HEK293T (cell line): ENCODE measurements at regions not wholly inside any gene's neighbourhood (a gene's known extent, or its start where the extent isn't known, plus 50 kb on each side); places are given as distances from the start of the nearest gene placed in this dataset.

Source experiments
- ARNT ChIP-seq: fragments of 450-650 bp; IDR thresholded peaks from 2 replicates; pipeline ENCODE4 v1.6.1; 2017; ENCODE audit warnings: mild to moderate bottlenecking
- BHLHE40 ChIP-seq: fragments of 450-650 bp; IDR thresholded peaks from 2 replicates; pipeline ENCODE4 v1.6.1; 2016; ENCODE audit warnings: mild to moderate bottlenecking, moderate library complexity, borderline replicate concordance
- CTBP1 ChIP-seq: fragments of 450-650 bp; IDR thresholded peaks from 2 replicates; pipeline ENCODE4 v1.6.1; 2016; ENCODE audit warnings: borderline replicate concordance
- FOXA1 ChIP-seq: fragments of 450-650 bp; IDR thresholded peaks from 2 replicates; pipeline ENCODE4 v1.6.1; 2016; ENCODE audit warnings: mild to moderate bottlenecking
- FOXK2 ChIP-seq: fragments of 450-650 bp; IDR thresholded peaks from 2 replicates; pipeline ENCODE4 v1.6.1; 2016; ENCODE audit warnings: mild to moderate bottlenecking
- FOXM1 ChIP-seq: fragments of 450-650 bp; IDR thresholded peaks from 2 replicates; pipeline ENCODE4 v1.6.1; 2017; ENCODE audit warnings: mild to moderate bottlenecking, borderline replicate concordance
- HDGF ChIP-seq: fragments of 450-650 bp; IDR thresholded peaks from 2 replicates; pipeline ENCODE4 v1.6.1; 2017; ENCODE audit warnings: antibody characterized with exemption, borderline replicate concordance
- NFRKB ChIP-seq: fragments of 450-650 bp; IDR thresholded peaks from 2 replicates; pipeline ENCODE4 v1.6.1; 2016; ENCODE audit warnings: mild to moderate bottlenecking, moderate library complexity
- SP1 ChIP-seq: fragments of 450-650 bp; IDR thresholded peaks from 2 replicates; pipeline ENCODE4 v1.6.1; 2017
- SUZ12 ChIP-seq: fragments of 450-650 bp; IDR thresholded peaks from 2 replicates; pipeline ENCODE4 v1.6.1; 2016; ENCODE audit warnings: mild to moderate bottlenecking
- TARDBP ChIP-seq: fragments of 450-650 bp; IDR thresholded peaks from 2 replicates; pipeline ENCODE4 v1.6.1; 2016
- ZNF384 ChIP-seq: fragments of 450-650 bp; IDR thresholded peaks from 2 replicates; pipeline ENCODE4 v1.6.1; 2016
- TF ChIP-seq, protein P1 (sequence below): fragments of 450-650 bp; IDR thresholded peaks from 2 replicates; pipeline ENCODE4 v1.6.1; 2016

DNA sequence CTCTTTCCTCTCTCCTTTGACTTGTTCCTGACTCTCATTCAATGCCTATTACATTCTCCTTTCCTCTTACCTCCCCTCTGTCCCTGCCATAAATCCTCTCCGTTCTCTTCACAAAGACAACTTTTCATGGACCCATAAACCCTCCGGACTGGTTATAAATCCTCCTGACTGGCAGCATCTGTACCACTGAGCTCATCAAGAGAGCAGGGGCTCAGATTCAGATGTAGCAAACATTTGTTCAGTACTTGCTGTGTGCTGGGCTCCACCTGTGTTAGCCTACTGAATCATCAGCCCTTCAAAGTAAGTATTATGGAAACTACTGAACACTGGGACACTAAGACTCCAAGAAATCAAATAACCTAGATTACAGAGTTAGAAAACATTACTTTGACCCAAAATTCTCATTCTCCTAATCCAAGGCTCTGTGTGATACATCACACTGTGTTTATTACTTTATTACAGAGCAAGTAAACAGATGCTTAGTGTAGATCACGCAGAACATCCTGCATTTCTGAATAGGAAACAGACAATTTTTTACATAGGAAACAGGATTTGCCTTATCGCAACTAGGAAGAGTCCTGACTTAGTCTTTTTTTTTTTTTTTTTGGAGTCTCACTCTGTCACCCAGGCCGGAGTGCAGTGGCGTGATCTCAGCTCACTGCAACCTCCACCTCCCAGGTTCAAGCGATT is 108.6 kb upstream of the PDE1C start:
- TF ChIP-seq BHLHE40 (no peak), SP1 (no peak), FOXA1 (no peak), ARNT (no peak), SUZ12 (no peak), ZNF384 (no peak), FOXM1 (no peak), HDGF (no peak), TARDBP (no peak), NFRKB (no peak), FOXK2 (no peak), CTBP1 (no peak)
- TF ChIP-seq, protein P1, sequence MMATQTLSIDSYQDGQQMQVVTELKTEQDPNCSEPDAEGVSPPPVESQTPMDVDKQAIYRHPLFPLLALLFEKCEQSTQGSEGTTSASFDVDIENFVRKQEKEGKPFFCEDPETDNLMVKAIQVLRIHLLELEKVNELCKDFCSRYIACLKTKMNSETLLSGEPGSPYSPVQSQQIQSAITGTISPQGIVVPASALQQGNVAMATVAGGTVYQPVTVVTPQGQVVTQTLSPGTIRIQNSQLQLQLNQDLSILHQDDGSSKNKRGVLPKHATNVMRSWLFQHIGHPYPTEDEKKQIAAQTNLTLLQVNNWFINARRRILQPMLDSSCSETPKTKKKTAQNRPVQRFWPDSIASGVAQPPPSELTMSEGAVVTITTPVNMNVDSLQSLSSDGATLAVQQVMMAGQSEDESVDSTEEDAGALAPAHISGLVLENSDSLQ = no peak
